Uterus (tissue), 2 donors: ENCODE measurements at regions not wholly inside any gene's neighbourhood (a gene's known extent, or its start where the extent isn't known, plus 50 kb on each side); places are given as distances from the start of the nearest gene placed in this dataset.

Experiments used
- CTCF ChIP-seq, 4 experiments: fragments of 200-600 bp in 2 of 4; fragments of 450-650 bp in 2 of 4; sonication (generic) in 2 of 4; IDR thresholded peaks; one replicate each; pipeline ENCODE4 v1.5.1; 2016 to 2019; ENCODE audit warnings: antibody characterized with exemption in 4 of 4, mild to moderate bottlenecking in 2 of 4, moderate library complexity in 1 of 4
- POLR2A ChIP-seq, 2 donors: fragments of 450-650 bp; IDR thresholded peaks; one replicate each; pipeline ENCODE4 v1.6.1; 2016; ENCODE audit warnings: antibody characterized with exemption in 2 of 2, mild to moderate bottlenecking in 1 of 2, moderate library complexity in 1 of 2

- TF ChIP-seq CTCF (IDR thresholded peaks at IDR 0.05) (no peak), POLR2A (IDR thresholded peaks at IDR 0.05) (no peak)
These were observed 277.1 kb downstream of the AJAP1 start for GRCh38 chr1:4931486-4931885.
